Adrenal gland (tissue), 5 donors: ENCODE measurements at regions not wholly inside any gene's neighbourhood (a gene's known extent, or its start where the extent isn't known, plus 50 kb on each side); places are given as distances from the start of the nearest gene placed in this dataset.

Source experiments
- CTCF ChIP-seq, 6 experiments: fragments of 450-650 bp in 4 of 6; fragments of 200-600 bp in 2 of 6; sonication (generic) in 1 of 6; IDR thresholded peaks; 1 replicate in 5 of 6; 2 replicates in 1 of 6; pipeline versions ENCODE4 v1.5.1 to v1.8.0; 2016 to 2021; ENCODE audit warnings: antibody characterized with exemption in 6 of 6, mild to moderate bottlenecking in 2 of 6, moderate library complexity in 1 of 6
- POLR2A ChIP-seq, 2 donors: fragments of 450-650 bp; IDR thresholded peaks; one replicate each; pipeline ENCODE4 v1.6.1; 2017; ENCODE audit warnings: antibody characterized with exemption in 2 of 2, mild to moderate bottlenecking in 2 of 2, moderate library complexity in 1 of 2
- donor health status: DM: no; HTN: no; CAD: no.

- no peak for TF ChIP-seq CTCF (IDR thresholded peaks at IDR 0.05)
- TF ChIP-seq POLR2A (IDR thresholded peaks at IDR 0.05), result no peak
These were observed 364.3 kb upstream of the ADAMTS9 start for GRCh38 chr3:65052101-65052500.
